ENCODE measurements at regions not wholly inside any gene's neighbourhood (a gene's known extent, or its start where the extent isn't known, plus 50 kb on each side); places are given as distances from the start of the nearest gene placed in this dataset.
"Not testable (repeated sequence)": the region's sequence is repeated elsewhere in the genome, so short reads cannot be mapped to it uniquely, and the experiment has no call there.

GRCh38 chr11:33970984-33971466 lies 79.1 kb upstream of the LMO2 start:
- peak; percentile 16 for DNase-seq

- DNase-seq: no peak
Observed at GRCh38 chr11:33967451-33967850, 75.6 kb upstream of the LMO2 start.

- DNase-seq: no peak
Observed at GRCh38 chr11:33965032-33965431, 73.2 kb upstream of the LMO2 start.

GRCh38 chr11:33959855-33960400 lies 68.1 kb upstream of the LMO2 start:
- no peak for DNase-seq

GRCh38 chr11:33957304-33957917 lies 65.5 kb upstream of the LMO2 start:
- DNase-seq: no peak

- no peak for DNase-seq
Observed at GRCh38 chr11:33956611-33957010, 64.7 kb upstream of the LMO2 start.

GRCh38 chr11:33953289-33953688 lies 61.4 kb upstream of the LMO2 start:
- no peak for DNase-seq

- no peak for DNase-seq
Observed at GRCh38 chr11:33952805-33953204, 60.9 kb upstream of the LMO2 start.

GRCh38 chr11:33949252-33949913 lies 57.5 kb upstream of the LMO2 start:
- no peak for DNase-seq

GRCh38 chr11:33948494-33948893 lies 56.6 kb upstream of the LMO2 start:
- no peak for DNase-seq

- DNase-seq: not testable (repeated sequence)
Observed at GRCh38 chr11:33947918-33948317, 56.0 kb upstream of the LMO2 start.

- no peak for DNase-seq
Observed at GRCh38 chr11:33946930-33947329, 55.1 kb upstream of the LMO2 start.

- DNase-seq: no peak
Observed at GRCh38 chr11:33945481-33946268, 53.8 kb upstream of the LMO2 start.

GRCh38 chr11:33944693-33945424 lies 53.0 kb upstream of the LMO2 start:
- no peak for DNase-seq

- no peak for DNase-seq
Observed at GRCh38 chr11:33944345-33944692, 52.4 kb upstream of the LMO2 start.

- no peak for DNase-seq
Observed at GRCh38 chr11:33942954-33943353, 51.1 kb upstream of the LMO2 start.

- no peak for DNase-seq
Observed at GRCh38 chr11:33941637-33942160, 49.8 kb upstream of the LMO2 start.

Measured in CD4-positive, alpha-beta T cell treated with Interleukin-17A for 1 hour (primary cell).